ENCODE measurements at regions not wholly inside any gene's neighbourhood (a gene's known extent, or its start where the extent isn't known, plus 50 kb on each side); places are given as distances from the start of the nearest gene placed in this dataset.

DNA sequence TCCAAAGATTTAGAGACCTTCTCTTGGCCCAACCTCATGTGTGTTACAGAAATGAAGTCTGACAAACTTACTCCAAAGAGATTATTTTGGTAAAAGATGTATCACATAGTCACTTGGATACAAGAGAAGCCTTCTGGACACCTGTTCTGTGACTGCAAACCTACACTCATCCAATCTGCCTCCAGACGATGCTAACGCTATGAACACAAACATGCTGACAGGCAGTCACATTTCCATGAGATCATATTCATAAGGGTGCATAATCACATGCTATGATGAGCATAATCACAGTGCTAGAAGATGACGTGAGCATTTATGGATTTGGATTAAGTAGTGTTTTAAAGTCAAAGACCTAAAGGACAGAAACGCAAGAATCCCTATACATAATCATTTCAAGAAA, 340.2 kb downstream of the HACE1 start:
- Histone ChIP-seq H3K4me3 (replicated peaks in 1 of 3; ENCODE audit: insufficient read depth in 1 of 3, low read depth in 1 of 3, low read length in 3 of 3) (no peak overlapping the region), H3K9me1 (replicated peaks; ENCODE audit: control insufficient read depth, extremely low read depth, insufficient read depth, low read length) (no peaks in the 10 kb centered on the region), H3K9ac (replicated peaks; ENCODE audit: extremely low read depth, insufficient read depth, low read length) (no peak overlapping the region), H3K4me1 (ENCODE audit: control insufficient read depth, extremely low read depth, insufficient read depth, low read length) (peaks cover 11% of the 10 kb centered on the region), H3K27me3 (ENCODE audit: control insufficient read depth in 2 of 2, insufficient read depth in 2 of 2, low read length in 2 of 2) (no peaks in the 10 kb centered on the region), H2AFZ (ENCODE audit: low read depth, low read length) (no peak overlapping the region), H4K20me1 (replicated peaks; ENCODE audit: control insufficient read depth, extremely low read depth, insufficient read depth, low read length) (no peaks in the 10 kb centered on the region), H3K79me2 (ENCODE audit: control insufficient read depth, insufficient read depth, low read length) (no peaks in the 10 kb centered on the region), H3K4me2 (ENCODE audit: insufficient read depth, low read length) (no peak overlapping the region), H3K36me3 (ENCODE audit: control insufficient read depth in 2 of 2, extremely low read depth in 1 of 2, insufficient read depth in 2 of 2, low read length in 2 of 2) (no peaks in the 10 kb centered on the region), H3K9me3 (replicated peaks; ENCODE audit: control insufficient read depth, insufficient read depth, low read length) (no peaks in the 10 kb centered on the region), H3K27ac (ENCODE audit: insufficient read depth, low read depth, low read length) (no peak overlapping the region)
- FAIRE-seq (no peak), DNase-seq (ENCODE audit: low read depth, low spot score) (no peak)
- intact Hi-C loops (cut with micrococcal nuclease) (no loop called here), dilution Hi-C loops (cut with MboI; ENCODE audit: extremely low pct_ligation_motif_present, low sequenced_read_pairs) (no loop called here)
- no TSS peak for BruUV-seq (replicated peaks)
- TF ChIP-seq FOS (IDR thresholded peaks at IDR 0.05; ENCODE audit: borderline replicate concordance, insufficient read depth, low read length) = no peak
- TF ChIP-seq, protein P1, sequence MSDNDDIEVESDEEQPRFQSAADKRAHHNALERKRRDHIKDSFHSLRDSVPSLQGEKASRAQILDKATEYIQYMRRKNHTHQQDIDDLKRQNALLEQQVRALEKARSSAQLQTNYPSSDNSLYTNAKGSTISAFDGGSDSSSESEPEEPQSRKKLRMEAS (IDR thresholded peaks at IDR 0.05; ENCODE audit: insufficient read depth, insufficient read length) = no peak
- TF ChIP-seq MYC (IDR thresholded peaks at IDR 0.05; ENCODE audit: low read depth, low read length) = no peak
- TF ChIP-seq, protein P2, sequence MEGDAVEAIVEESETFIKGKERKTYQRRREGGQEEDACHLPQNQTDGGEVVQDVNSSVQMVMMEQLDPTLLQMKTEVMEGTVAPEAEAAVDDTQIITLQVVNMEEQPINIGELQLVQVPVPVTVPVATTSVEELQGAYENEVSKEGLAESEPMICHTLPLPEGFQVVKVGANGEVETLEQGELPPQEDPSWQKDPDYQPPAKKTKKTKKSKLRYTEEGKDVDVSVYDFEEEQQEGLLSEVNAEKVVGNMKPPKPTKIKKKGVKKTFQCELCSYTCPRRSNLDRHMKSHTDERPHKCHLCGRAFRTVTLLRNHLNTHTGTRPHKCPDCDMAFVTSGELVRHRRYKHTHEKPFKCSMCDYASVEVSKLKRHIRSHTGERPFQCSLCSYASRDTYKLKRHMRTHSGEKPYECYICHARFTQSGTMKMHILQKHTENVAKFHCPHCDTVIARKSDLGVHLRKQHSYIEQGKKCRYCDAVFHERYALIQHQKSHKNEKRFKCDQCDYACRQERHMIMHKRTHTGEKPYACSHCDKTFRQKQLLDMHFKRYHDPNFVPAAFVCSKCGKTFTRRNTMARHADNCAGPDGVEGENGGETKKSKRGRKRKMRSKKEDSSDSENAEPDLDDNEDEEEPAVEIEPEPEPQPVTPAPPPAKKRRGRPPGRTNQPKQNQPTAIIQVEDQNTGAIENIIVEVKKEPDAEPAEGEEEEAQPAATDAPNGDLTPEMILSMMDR (IDR thresholded peaks at IDR 0.05; ENCODE audit: extremely low read depth in 1 of 2, insufficient read depth in 1 of 2, low read depth in 1 of 2, low read length in 2 of 2) = no peak
- TF ChIP-seq GATA2 (IDR thresholded peaks at IDR 0.05; ENCODE audit: insufficient read depth, insufficient read length, low read depth, low read length) = no peak
- no peak for TF ChIP-seq EZH2 (IDR thresholded peaks at IDR 0.05; ENCODE audit: borderline replicate concordance, low read depth, low read length, severe bottlenecking)
- no peak for TF ChIP-seq POLR2AphosphoS5 (IDR thresholded peaks at IDR 0.05; ENCODE audit: insufficient read depth, low read depth, low read length)
- no peak for TF ChIP-seq JUN (IDR thresholded peaks at IDR 0.05; ENCODE audit: borderline replicate concordance, insufficient read depth, insufficient read length, low read depth)
- no peak for TF ChIP-seq POLR2A (IDR thresholded peaks at IDR 0.05; ENCODE audit: low read depth, low read length)
- ChIA-PET CTCF (no interaction called here), POLR2A (no interaction called here)

All from endothelial cell of umbilical vein (primary cell).